Endothelial cell of umbilical vein (primary cell): ENCODE measurements at regions not wholly inside any gene's neighbourhood (a gene's known extent, or its start where the extent isn't known, plus 50 kb on each side); places are given as distances from the start of the nearest gene placed in this dataset.

Experiments used
- EZH2 ChIP-seq: IDR thresholded peaks from 2 replicates; pipeline ENCODE4 v1.6.1; 2012; ENCODE audit warnings: borderline replicate concordance, low read depth, mild to moderate bottlenecking, moderate library complexity, low read length, inconsistent platforms; ENCODE audit not compliant: severe bottlenecking
- FOS ChIP-seq: IDR thresholded peaks from 2 replicates; pipeline ENCODE4 v1.6.1; 2011; ENCODE audit warnings: mild to moderate bottlenecking, low read length, moderate library complexity, borderline replicate concordance; ENCODE audit not compliant: insufficient read depth
- GATA2 ChIP-seq: IDR thresholded peaks from 2 replicates; pipeline ENCODE4 v1.7.0; 2011; ENCODE audit warnings: low read depth, mild to moderate bottlenecking, moderate library complexity, mixed read lengths, low read length; ENCODE audit not compliant: insufficient read length, insufficient read depth
- MYC ChIP-seq: IDR thresholded peaks from one replicate; pipeline ENCODE4 v1.6.1; 2011; ENCODE audit warnings: mild to moderate bottlenecking, low read depth, low read length
- POLR2A ChIP-seq: IDR thresholded peaks from 2 replicates; pipeline ENCODE4 v1.6.1; 2012; ENCODE audit warnings: low read depth, mild to moderate bottlenecking, control low read depth, low read length
- POLR2AphosphoS5 ChIP-seq: IDR thresholded peaks from 2 replicates; pipeline ENCODE4 v1.6.1; 2012; ENCODE audit warnings: low read depth, mild to moderate bottlenecking, control low read depth, low read length, moderate library complexity; ENCODE audit not compliant: insufficient read depth
- TF ChIP-seq, protein P1 (sequence below), 2 donors: IDR thresholded peaks; 1 replicate in 1 of 2; 2 replicates in 1 of 2; pipeline ENCODE4 v1.5.1; 2011; ENCODE audit warnings: low read length in 2 of 2, mild to moderate bottlenecking in 2 of 2, moderate library complexity in 2 of 2, control low read depth in 1 of 2, inconsistent platforms in 1 of 2, low read depth in 1 of 2; ENCODE audit not compliant: insufficient read depth in 1 of 2; ENCODE audit errors: extremely low read depth in 1 of 2
- TF ChIP-seq, protein P2 (sequence below): IDR thresholded peaks from 2 replicates; pipeline ENCODE4 v1.6.1; 2011; ENCODE audit not compliant: insufficient read depth, insufficient read length

DNA sequence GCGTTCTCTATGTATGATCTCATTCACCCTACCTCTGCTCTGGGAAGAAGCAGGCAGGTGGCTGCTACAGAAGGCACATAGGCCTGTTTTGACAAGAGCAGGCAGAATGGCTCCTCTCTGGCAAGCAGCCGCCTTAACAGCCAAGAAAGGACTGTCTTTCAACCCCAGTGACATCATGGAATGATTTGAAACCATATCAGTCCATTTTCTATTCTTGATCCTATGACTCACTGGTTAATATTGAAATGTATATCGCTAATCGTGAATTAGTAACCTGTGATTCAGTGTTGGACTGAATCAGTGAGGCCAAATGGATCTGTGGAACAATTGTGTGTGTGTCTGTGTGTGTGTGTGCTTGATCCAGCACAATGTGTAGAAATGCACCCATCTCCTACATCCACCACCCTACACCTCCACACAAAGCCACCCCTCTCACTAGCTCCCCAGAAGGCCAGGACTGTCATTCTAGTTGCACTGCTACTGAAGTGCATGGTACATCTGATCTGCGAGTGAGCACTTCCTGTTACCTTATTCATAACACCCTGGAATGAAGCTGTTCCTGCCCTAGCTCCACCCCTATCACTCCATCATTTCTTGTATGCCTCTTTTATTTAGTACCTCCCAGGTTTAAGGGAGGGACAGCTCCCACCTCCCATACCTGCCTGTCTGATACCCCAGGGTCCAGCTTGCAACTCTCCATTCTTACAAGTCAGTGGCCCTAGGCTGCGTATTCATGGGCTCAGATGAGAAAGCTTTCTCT lies 460.0 kb downstream of the FOXO1 start:
- TF ChIP-seq POLR2A (no peak), POLR2AphosphoS5 (peak; percentile 27), EZH2 (no peak), GATA2 (peak; percentile 69), MYC (no peak), FOS (peak; percentile 95)
- TF ChIP-seq, protein P1, sequence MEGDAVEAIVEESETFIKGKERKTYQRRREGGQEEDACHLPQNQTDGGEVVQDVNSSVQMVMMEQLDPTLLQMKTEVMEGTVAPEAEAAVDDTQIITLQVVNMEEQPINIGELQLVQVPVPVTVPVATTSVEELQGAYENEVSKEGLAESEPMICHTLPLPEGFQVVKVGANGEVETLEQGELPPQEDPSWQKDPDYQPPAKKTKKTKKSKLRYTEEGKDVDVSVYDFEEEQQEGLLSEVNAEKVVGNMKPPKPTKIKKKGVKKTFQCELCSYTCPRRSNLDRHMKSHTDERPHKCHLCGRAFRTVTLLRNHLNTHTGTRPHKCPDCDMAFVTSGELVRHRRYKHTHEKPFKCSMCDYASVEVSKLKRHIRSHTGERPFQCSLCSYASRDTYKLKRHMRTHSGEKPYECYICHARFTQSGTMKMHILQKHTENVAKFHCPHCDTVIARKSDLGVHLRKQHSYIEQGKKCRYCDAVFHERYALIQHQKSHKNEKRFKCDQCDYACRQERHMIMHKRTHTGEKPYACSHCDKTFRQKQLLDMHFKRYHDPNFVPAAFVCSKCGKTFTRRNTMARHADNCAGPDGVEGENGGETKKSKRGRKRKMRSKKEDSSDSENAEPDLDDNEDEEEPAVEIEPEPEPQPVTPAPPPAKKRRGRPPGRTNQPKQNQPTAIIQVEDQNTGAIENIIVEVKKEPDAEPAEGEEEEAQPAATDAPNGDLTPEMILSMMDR (IDR thresholded peaks at IDR 0.05; ENCODE audit: extremely low read depth in 1 of 2, insufficient read depth in 1 of 2, low read depth in 1 of 2, low read length in 2 of 2): no peak
- TF ChIP-seq, protein P2, sequence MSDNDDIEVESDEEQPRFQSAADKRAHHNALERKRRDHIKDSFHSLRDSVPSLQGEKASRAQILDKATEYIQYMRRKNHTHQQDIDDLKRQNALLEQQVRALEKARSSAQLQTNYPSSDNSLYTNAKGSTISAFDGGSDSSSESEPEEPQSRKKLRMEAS: no peak
